ENCODE measurements at regions not wholly inside any gene's neighbourhood (a gene's known extent, or its start where the extent isn't known, plus 50 kb on each side); places are given as distances from the start of the nearest gene placed in this dataset.

- TF ChIP-seq, protein P1, sequence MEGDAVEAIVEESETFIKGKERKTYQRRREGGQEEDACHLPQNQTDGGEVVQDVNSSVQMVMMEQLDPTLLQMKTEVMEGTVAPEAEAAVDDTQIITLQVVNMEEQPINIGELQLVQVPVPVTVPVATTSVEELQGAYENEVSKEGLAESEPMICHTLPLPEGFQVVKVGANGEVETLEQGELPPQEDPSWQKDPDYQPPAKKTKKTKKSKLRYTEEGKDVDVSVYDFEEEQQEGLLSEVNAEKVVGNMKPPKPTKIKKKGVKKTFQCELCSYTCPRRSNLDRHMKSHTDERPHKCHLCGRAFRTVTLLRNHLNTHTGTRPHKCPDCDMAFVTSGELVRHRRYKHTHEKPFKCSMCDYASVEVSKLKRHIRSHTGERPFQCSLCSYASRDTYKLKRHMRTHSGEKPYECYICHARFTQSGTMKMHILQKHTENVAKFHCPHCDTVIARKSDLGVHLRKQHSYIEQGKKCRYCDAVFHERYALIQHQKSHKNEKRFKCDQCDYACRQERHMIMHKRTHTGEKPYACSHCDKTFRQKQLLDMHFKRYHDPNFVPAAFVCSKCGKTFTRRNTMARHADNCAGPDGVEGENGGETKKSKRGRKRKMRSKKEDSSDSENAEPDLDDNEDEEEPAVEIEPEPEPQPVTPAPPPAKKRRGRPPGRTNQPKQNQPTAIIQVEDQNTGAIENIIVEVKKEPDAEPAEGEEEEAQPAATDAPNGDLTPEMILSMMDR (IDR thresholded peaks at IDR 0.05; ENCODE audit: low read depth, low read length, missing control alignments), result no peak
- no peak overlapping the region for H3K4me3 ChIP-seq (replicated peaks; ENCODE audit: low read depth, low read length)
- no peak for DNase-seq (ENCODE audit: extremely low read depth, low read depth)
Measured at GRCh38 chr10:31139497-31139896, 107.8 kb upstream of the ZNF438 start.

DNA sequence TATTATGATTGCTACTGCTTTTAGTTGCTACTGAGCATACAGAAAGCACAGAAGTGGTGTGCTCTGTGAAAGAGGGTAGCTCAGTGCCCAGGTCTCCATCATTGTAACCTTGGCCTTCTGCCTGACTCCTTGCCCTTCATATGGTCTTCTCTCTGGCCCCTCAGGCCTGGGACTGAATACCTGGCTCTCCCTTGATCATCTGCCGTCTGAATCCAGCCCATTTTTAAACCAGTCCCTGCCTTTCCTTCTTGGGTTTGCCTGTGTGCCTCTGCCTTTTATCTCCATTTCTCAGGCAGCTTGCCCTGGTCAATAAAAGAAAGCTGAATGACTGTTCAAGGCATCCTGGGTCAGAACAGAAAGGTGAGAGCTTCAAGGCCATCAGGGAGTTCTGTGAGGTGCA lies 109.1 kb upstream of the ZNF438 start:
- no peak for DNase-seq (ENCODE audit: extremely low read depth, low read depth)
- TF ChIP-seq, protein P1 (IDR thresholded peaks at IDR 0.05; ENCODE audit: low read depth, low read length, missing control alignments), result no peak

GRCh38 chr10:31142026-31142425 lies 110.4 kb upstream of the ZNF438 start:
- H3K4me3 ChIP-seq (replicated peaks; ENCODE audit: low read depth, low read length), result no peak overlapping the region
- no peak for DNase-seq (ENCODE audit: extremely low read depth, low read depth)
- TF ChIP-seq, protein P1 (IDR thresholded peaks at IDR 0.05; ENCODE audit: low read depth, low read length, missing control alignments), result no peak

More for the DNA sequence above, 109.1 kb upstream of the ZNF438 start:
- no peak overlapping the region for H3K4me3 ChIP-seq (replicated peaks; ENCODE audit: low read depth, low read length)

GRCh38 chr10:31143331-31143935 lies 111.8 kb upstream of the ZNF438 start:
- DNase-seq (ENCODE audit: extremely low read depth, low read depth), result no peak
- TF ChIP-seq, protein P1 (IDR thresholded peaks at IDR 0.05; ENCODE audit: low read depth, low read length, missing control alignments), result no peak
- no peak overlapping the region for H3K4me3 ChIP-seq (replicated peaks; ENCODE audit: low read depth, low read length)

GRCh38 chr10:31145986-31146385 lies 114.3 kb upstream of the ZNF438 start:
- no peak for DNase-seq (ENCODE audit: extremely low read depth, low read depth)
- no peak overlapping the region for H3K4me3 ChIP-seq (replicated peaks; ENCODE audit: low read depth, low read length)
- TF ChIP-seq, protein P1 (IDR thresholded peaks at IDR 0.05; ENCODE audit: low read depth, low read length, missing control alignments), result no peak

GRCh38 chr10:31146491-31147209 lies 115.0 kb upstream of the ZNF438 start:
- no peak overlapping the region for H3K4me3 ChIP-seq (replicated peaks; ENCODE audit: low read depth, low read length)
- no peak for DNase-seq (ENCODE audit: extremely low read depth, low read depth)
- TF ChIP-seq, protein P1 (IDR thresholded peaks at IDR 0.05; ENCODE audit: low read depth, low read length, missing control alignments), result no peak

All from HFF-Myc (cell line).